ENCODE measurements at regions not wholly inside any gene's neighbourhood (a gene's known extent, or its start where the extent isn't known, plus 50 kb on each side); places are given as distances from the start of the nearest gene placed in this dataset.

GRCh38 chr1:87612956-87613355, 284.3 kb downstream of the LMO4 start:
- no peaks in the 10 kb centered on the region for H3K4me1 ChIP-seq (ENCODE audit: insufficient read depth, low read length)
- CTCF ChIA-PET = interaction anchor here (0.6 kb wide), 1 partner anchor 13 kb away, joined by 4 read pairs; no protein-coding TSS in a partner anchor
- H3K36me3 ChIP-seq (ENCODE audit: insufficient read depth, low read length) = no peaks in the 10 kb centered on the region
- H3K36me3 Mint-ChIP-seq (ENCODE audit: low read depth) = no peaks in the 10 kb centered on the region
- no peak overlapping the region for H3K27ac Mint-ChIP-seq
- H3K4me1 Mint-ChIP-seq (ENCODE audit: low read depth) = no peaks in the 10 kb centered on the region
- H3K27ac ChIP-seq (ENCODE audit: low read depth in 1 of 2, low read length in 2 of 2) = no peak overlapping the region
- ATAC-seq (ENCODE audit: poor library complexity) (no peak), DNase-seq (no peak)
- H3K27me3 Mint-ChIP-seq = no peaks in the 10 kb centered on the region
- H3K9me3 Mint-ChIP-seq = no peaks in the 10 kb centered on the region
- H3K4me3 ChIP-seq (ENCODE audit: low read length) = no peak overlapping the region
- POLR2A ChIA-PET = no interaction called here
- TF ChIP-seq CTCF (IDR thresholded peaks at IDR 0.05) = no peak
- no peak overlapping the region for H3K4me3 Mint-ChIP-seq
- no peaks in the 10 kb centered on the region for H3K9me3 ChIP-seq (ENCODE audit: control insufficient read depth in 1 of 2, insufficient read depth in 1 of 2, low read length in 2 of 2)
- no peaks in the 10 kb centered on the region for H3K27me3 ChIP-seq (ENCODE audit: control insufficient read depth in 1 of 2, insufficient read depth in 2 of 2, low read length in 2 of 2)
- intact Hi-C loops (cut with DNase I, micrococcal nuclease) = no loop called here

GRCh38 chr1:87615491-87615890, 286.8 kb downstream of the LMO4 start:
- Mint-ChIP-seq H3K36me3 (ENCODE audit: low read depth) (no peaks in the 10 kb centered on the region), H3K4me3 (no peak overlapping the region), H3K27me3 (no peaks in the 10 kb centered on the region), H3K4me1 (ENCODE audit: low read depth) (no peaks in the 10 kb centered on the region), H3K9me3 (no peaks in the 10 kb centered on the region), H3K27ac (no peak overlapping the region)
- H3K36me3 ChIP-seq (ENCODE audit: insufficient read depth, low read length) = no peaks in the 10 kb centered on the region
- ATAC-seq (ENCODE audit: poor library complexity) (no peak), DNase-seq (no peak)
- TF ChIP-seq CTCF (IDR thresholded peaks at IDR 0.05) = no peak
- no peak overlapping the region for H3K27ac ChIP-seq (ENCODE audit: low read depth in 1 of 2, low read length in 2 of 2)
- H3K4me3 ChIP-seq (ENCODE audit: low read length) = no peak overlapping the region
- CTCF ChIA-PET = no interaction called here
- POLR2A ChIA-PET = no interaction called here
- H3K27me3 ChIP-seq (ENCODE audit: control insufficient read depth in 1 of 2, insufficient read depth in 2 of 2, low read length in 2 of 2) = no peaks in the 10 kb centered on the region
- no peaks in the 10 kb centered on the region for H3K4me1 ChIP-seq (ENCODE audit: insufficient read depth, low read length)
- intact Hi-C loops (cut with DNase I, micrococcal nuclease) = no loop called here
- peaks cover 5 to 11% of the 10 kb centered on the region in 2 experiments for H3K9me3 ChIP-seq (ENCODE audit: control insufficient read depth in 1 of 2, insufficient read depth in 1 of 2, low read length in 2 of 2)

- Mint-ChIP-seq H3K4me3 (no peak overlapping the region), H3K36me3 (ENCODE audit: low read depth) (no peaks in the 10 kb centered on the region), H3K9me3 (no peaks in the 10 kb centered on the region), H3K27ac (no peak overlapping the region), H3K4me1 (ENCODE audit: low read depth) (no peaks in the 10 kb centered on the region), H3K27me3 (no peaks in the 10 kb centered on the region)
- Histone ChIP-seq H3K27ac (ENCODE audit: low read depth in 1 of 2, low read length in 2 of 2) (no peak overlapping the region), H3K36me3 (ENCODE audit: insufficient read depth, low read length) (no peaks in the 10 kb centered on the region), H3K4me3 (ENCODE audit: low read length) (no peak overlapping the region), H3K4me1 (ENCODE audit: insufficient read depth, low read length) (no peaks in the 10 kb centered on the region), H3K27me3 (ENCODE audit: control insufficient read depth in 1 of 2, insufficient read depth in 2 of 2, low read length in 2 of 2) (no peaks in the 10 kb centered on the region), H3K9me3 (ENCODE audit: control insufficient read depth in 1 of 2, insufficient read depth in 1 of 2, low read length in 2 of 2) (peaks cover 5 to 11% of the 10 kb centered on the region in 2 experiments)
- intact Hi-C loops (cut with DNase I, micrococcal nuclease) = no loop called here
- DNase-seq = no peak
- no peak for ATAC-seq (ENCODE audit: poor library complexity)
- no peak for TF ChIP-seq CTCF (IDR thresholded peaks at IDR 0.05)
- CTCF ChIA-PET = no interaction called here
- POLR2A ChIA-PET = no interaction called here
These were observed 287.2 kb downstream of the LMO4 start for GRCh38 chr1:87615901-87616300.

All from CD4-positive, alpha-beta T cell (primary cell).